ENCODE measurements at regions not wholly inside any gene's neighbourhood (a gene's known extent, or its start where the extent isn't known, plus 50 kb on each side); places are given as distances from the start of the nearest gene placed in this dataset.
"Not testable (repeated sequence)": the region's sequence is repeated elsewhere in the genome, so short reads cannot be mapped to it uniquely, and the experiment has no call there.

GRCh38 chr4:107772269-107772668 lies 52.2 kb upstream of the PAPSS1 start:
- CTCF ChIA-PET; H3K27me3 ChIP-seq (ENCODE audit: control insufficient read depth, insufficient read depth, low read length); DNase-seq (ENCODE audit: low read depth); POLR2A ChIA-PET; H3K36me3 ChIP-seq (ENCODE audit: control insufficient read depth, insufficient read depth, low read length); H3K4me3 ChIP-seq (ENCODE audit: low read depth, low read length): not testable (repeated sequence)

DNA sequence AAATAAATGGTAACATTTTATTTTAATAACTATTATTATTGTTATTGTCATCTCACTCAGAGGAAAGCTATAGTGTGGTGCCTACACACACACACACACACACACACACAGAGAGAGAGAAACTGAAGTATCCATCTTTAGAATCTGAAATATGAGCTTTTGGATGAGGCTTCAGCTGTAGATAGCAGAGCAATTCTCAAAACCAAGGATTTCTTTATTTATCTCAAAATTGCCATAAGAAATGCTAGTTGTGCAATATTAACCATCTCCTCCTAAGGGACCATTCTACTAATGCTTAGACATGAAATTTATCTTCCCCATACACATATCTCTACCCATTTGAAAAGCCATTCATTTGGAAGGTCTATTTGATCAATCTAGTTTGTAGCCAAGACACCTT lies 50.1 kb upstream of the SGMS2 start:
- DNase-seq (ENCODE audit: low read depth): no peak
- ChIA-PET POLR2A (no interaction called here), CTCF (interaction anchor here (2.1 kb wide), 1 partner anchor 16 kb away, joined by 8 read pairs; no protein-coding TSS in a partner anchor)
- TF ChIP-seq CTCF (IDR thresholded peaks at IDR 0.05; ENCODE audit: insufficient read depth, low read depth, low read length): no peak
- Histone ChIP-seq H3K4me3 (ENCODE audit: low read depth, low read length) (no peak overlapping the region), H3K36me3 (ENCODE audit: control insufficient read depth, insufficient read depth, low read length) (no peaks in the 10 kb centered on the region), H3K27me3 (ENCODE audit: control insufficient read depth, insufficient read depth, low read length) (no peaks in the 10 kb centered on the region)
